HL-60 (cell line): ENCODE measurements at regions not wholly inside any gene's neighbourhood (a gene's known extent, or its start where the extent isn't known, plus 50 kb on each side); places are given as distances from the start of the nearest gene placed in this dataset.

ENCODE experiments used
- TF ChIP-seq, protein P1 (sequence below): IDR thresholded peaks from one replicate; pipeline ENCODE4 v1.5.1; 2011; ENCODE audit warnings: low read length, control low read depth, inconsistent platforms; ENCODE audit not compliant: insufficient read depth
- TF ChIP-seq, protein P2 (sequence below): IDR thresholded peaks from 2 replicates; pipeline ENCODE4 v1.6.1; 2012; ENCODE audit warnings: low read depth; ENCODE audit not compliant: insufficient replicate concordance

DNA sequence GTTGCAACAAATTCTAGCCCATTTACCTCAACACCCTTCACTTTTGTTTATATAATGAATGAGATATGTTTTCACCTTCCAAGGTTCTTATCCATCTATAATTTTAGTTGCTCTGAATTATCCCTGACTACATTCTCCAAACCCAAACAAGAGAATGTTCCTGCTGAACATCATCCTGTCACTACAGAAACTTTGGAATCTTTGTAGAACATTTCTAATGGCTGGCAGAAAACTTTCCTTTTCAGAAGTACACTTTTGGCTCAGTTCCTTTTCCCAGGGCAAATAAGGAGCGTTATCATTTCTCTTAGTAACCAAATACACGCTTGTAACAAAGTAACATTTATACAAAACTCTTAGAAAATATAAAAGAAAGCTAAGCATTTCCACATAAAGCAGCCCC lies 860.6 kb upstream of the SEMA6A start:
- TF ChIP-seq, protein P1, sequence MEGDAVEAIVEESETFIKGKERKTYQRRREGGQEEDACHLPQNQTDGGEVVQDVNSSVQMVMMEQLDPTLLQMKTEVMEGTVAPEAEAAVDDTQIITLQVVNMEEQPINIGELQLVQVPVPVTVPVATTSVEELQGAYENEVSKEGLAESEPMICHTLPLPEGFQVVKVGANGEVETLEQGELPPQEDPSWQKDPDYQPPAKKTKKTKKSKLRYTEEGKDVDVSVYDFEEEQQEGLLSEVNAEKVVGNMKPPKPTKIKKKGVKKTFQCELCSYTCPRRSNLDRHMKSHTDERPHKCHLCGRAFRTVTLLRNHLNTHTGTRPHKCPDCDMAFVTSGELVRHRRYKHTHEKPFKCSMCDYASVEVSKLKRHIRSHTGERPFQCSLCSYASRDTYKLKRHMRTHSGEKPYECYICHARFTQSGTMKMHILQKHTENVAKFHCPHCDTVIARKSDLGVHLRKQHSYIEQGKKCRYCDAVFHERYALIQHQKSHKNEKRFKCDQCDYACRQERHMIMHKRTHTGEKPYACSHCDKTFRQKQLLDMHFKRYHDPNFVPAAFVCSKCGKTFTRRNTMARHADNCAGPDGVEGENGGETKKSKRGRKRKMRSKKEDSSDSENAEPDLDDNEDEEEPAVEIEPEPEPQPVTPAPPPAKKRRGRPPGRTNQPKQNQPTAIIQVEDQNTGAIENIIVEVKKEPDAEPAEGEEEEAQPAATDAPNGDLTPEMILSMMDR, result no peak
- TF ChIP-seq, protein P2, sequence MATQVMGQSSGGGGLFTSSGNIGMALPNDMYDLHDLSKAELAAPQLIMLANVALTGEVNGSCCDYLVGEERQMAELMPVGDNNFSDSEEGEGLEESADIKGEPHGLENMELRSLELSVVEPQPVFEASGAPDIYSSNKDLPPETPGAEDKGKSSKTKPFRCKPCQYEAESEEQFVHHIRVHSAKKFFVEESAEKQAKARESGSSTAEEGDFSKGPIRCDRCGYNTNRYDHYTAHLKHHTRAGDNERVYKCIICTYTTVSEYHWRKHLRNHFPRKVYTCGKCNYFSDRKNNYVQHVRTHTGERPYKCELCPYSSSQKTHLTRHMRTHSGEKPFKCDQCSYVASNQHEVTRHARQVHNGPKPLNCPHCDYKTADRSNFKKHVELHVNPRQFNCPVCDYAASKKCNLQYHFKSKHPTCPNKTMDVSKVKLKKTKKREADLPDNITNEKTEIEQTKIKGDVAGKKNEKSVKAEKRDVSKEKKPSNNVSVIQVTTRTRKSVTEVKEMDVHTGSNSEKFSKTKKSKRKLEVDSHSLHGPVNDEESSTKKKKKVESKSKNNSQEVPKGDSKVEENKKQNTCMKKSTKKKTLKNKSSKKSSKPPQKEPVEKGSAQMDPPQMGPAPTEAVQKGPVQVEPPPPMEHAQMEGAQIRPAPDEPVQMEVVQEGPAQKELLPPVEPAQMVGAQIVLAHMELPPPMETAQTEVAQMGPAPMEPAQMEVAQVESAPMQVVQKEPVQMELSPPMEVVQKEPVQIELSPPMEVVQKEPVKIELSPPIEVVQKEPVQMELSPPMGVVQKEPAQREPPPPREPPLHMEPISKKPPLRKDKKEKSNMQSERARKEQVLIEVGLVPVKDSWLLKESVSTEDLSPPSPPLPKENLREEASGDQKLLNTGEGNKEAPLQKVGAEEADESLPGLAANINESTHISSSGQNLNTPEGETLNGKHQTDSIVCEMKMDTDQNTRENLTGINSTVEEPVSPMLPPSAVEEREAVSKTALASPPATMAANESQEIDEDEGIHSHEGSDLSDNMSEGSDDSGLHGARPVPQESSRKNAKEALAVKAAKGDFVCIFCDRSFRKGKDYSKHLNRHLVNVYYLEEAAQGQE, result no peak
